Fibroblast of the conjunctiva (primary cell): ENCODE measurements at regions not wholly inside any gene's neighbourhood (a gene's known extent, or its start where the extent isn't known, plus 50 kb on each side); places are given as distances from the start of the nearest gene placed in this dataset.

Experiments
- DNase-seq: peaks from one replicate; pipeline ENCODE4 v3.0.0-alpha.2; 2010; ENCODE audit warnings: low read depth

- no peak for DNase-seq
Measured at GRCh38 chr12:124096869-124097434, 123.9 kb downstream of the ZNF664 start.

- DNase-seq, result no peak
Measured at GRCh38 chr12:124097701-124098100, 124.7 kb downstream of the ZNF664 start.

GRCh38 chr12:124098101-124098757 lies 125.2 kb downstream of the ZNF664 start:
- DNase-seq, result no peak

GRCh38 chr12:124098887-124099286 lies 125.9 kb downstream of the ZNF664 start:
- no peak for DNase-seq

- DNase-seq, result no peak
Measured at GRCh38 chr12:124099661-124100060, 126.6 kb downstream of the ZNF664 start.

GRCh38 chr12:124100572-124101178 lies 127.7 kb downstream of the ZNF664 start:
- DNase-seq, result no peak

GRCh38 chr12:124105546-124105945 lies 132.5 kb downstream of the ZNF664 start:
- DNase-seq, result no peak

GRCh38 chr12:124107351-124107750 lies 134.3 kb downstream of the ZNF664 start:
- no peak for DNase-seq

- no peak for DNase-seq
Measured at GRCh38 chr12:124109760-124110159, 136.7 kb downstream of the ZNF664 start.

- no peak for DNase-seq
Measured at GRCh38 chr12:124110372-124110883, 137.4 kb downstream of the ZNF664 start.

- no peak for DNase-seq
Measured at GRCh38 chr12:124111006-124111405, 138.0 kb downstream of the ZNF664 start.

GRCh38 chr12:124114316-124114715 lies 141.3 kb downstream of the ZNF664 start:
- no peak for DNase-seq

GRCh38 chr12:124115496-124115895 lies 142.5 kb downstream of the ZNF664 start:
- DNase-seq, result no peak

GRCh38 chr12:124115976-124116690 lies 143.1 kb downstream of the ZNF664 start:
- DNase-seq, result no peak

- no peak for DNase-seq
Measured at GRCh38 chr12:124120739-124121138, 147.7 kb downstream of the ZNF664 start.

GRCh38 chr12:124122722-124123121 lies 149.7 kb downstream of the ZNF664 start:
- DNase-seq, result no peak

GRCh38 chr12:124123296-124124000 lies 150.4 kb downstream of the ZNF664 start:
- DNase-seq, result no peak

- no peak for DNase-seq
Measured at GRCh38 chr12:124125203-124125871, 152.3 kb downstream of the ZNF664 start.

- no peak for DNase-seq
Measured at GRCh38 chr12:124126950-124127655, 154.1 kb downstream of the ZNF664 start.

- DNase-seq, result no peak
Measured at GRCh38 chr12:124129132-124129531, 156.1 kb downstream of the ZNF664 start.
